Pancreas (tissue), 10 donors: ENCODE measurements at regions not wholly inside any gene's neighbourhood (a gene's known extent, or its start where the extent isn't known, plus 50 kb on each side); places are given as distances from the start of the nearest gene placed in this dataset.
A peak's percentile ranks its signal among the peaks of the same experiment; 100 is the strongest.
"Not testable (repeated sequence)": the region's sequence is repeated elsewhere in the genome, so short reads cannot be mapped to it uniquely, and the experiment has no call there.

ENCODE experiments used
- ATAC-seq, 4 donors: fragments of 200-7000 bp; cut with Tn5 transposase; one replicate each; pipeline versions ENCODE4 v1.8.0 to v1.9.1; 2020; ENCODE audit warnings: mild to moderate bottlenecking in 4 of 4, moderate library complexity in 4 of 4
- DNase-seq, 6 donors: peaks; one replicate each; pipeline ENCODE4 v3.0.0-alpha.2; 2020
- FAIRE-seq: peaks from 2 replicates; lab custom pipeline; 2012; peaks lifted over from hg19 to GRCh38; lab: Jason Lieb, UNC
- H3K27ac ChIP-seq, 4 donors: fragments of 200-600 bp; sonication (generic); 1 replicate in 3 of 4; 2 replicates in 1 of 4; pipeline versions ENCODE4 v1.5.0 to v1.8.0; 2020
- H3K27me3 ChIP-seq, 4 donors: fragments of 200-600 bp; one replicate each; pipeline ENCODE4 v1.8.0; 2021
- H3K36me3 ChIP-seq, 3 donors: fragments of 200-600 bp; sonication (generic) in 1 of 3; one replicate each; pipeline versions ENCODE4 v1.5.0 to v1.8.0; 2020 to 2021
- H3K4me1 ChIP-seq, 3 donors: fragments of 200-600 bp; one replicate each; pipeline ENCODE4 v1.8.0; 2021
- H3K4me3 ChIP-seq, 4 donors: fragments of 200-600 bp; sonication (generic) in 2 of 4; one replicate each; pipeline versions ENCODE4 v1.5.0 to v1.8.0; 2020 to 2021
- H3K9me3 ChIP-seq, 4 donors: fragments of 200-600 bp; one replicate each; pipeline ENCODE4 v1.8.0; 2021
- CTCF ChIP-seq, 4 donors: fragments of 200-600 bp; sonication (generic) in 3 of 4; IDR thresholded peaks; one replicate each; pipeline versions ENCODE4 v1.5.0 to v1.8.0; 2021; ENCODE audit warnings: antibody characterized with exemption in 4 of 4
- whole genome bisulfite sequencing, 2 donors: extraction: QIAGEN DNeasy Blood & Tissue Kit; methylation state at CpG; one replicate each; pipeline ENCODE4 v1.1.7; 2013; 5-methylcytosine and 5-hydroxymethylcytosine counted together
- intact Hi-C, 3 donors: fragments of 100-400 bp; cut with DNase I; formaldehyde crosslinking; loops; one replicate each; pipeline versions ENCODE4 v1.11.1 to v1.14.2; 2022
- donor health status: healthy with polysubstance abuse.
- donor health status: DM: no; HTN: no; CAD: no; lungs with moderate emphysema.
- donor health status: DM: no; HTN: no; CAD: no.
- donor health status: control.
- donor health status: control.
- donor health status: Bipolar disorder and iron deficiency.
- donor health status: DM: yes; HTN: yes; CAD: no.
- donor health status: DM: no; HTN: no; CAD: no.
- donor health status: DM: no; HTN: no; CAD: no.
- donor health status: DM: yes; HTN: yes; CAD: no.

- H3K4me3 ChIP-seq: no peak overlapping the region
- intact Hi-C loops: no loop called here
- no peak for DNase-seq
- no peak for FAIRE-seq
- TF ChIP-seq CTCF (IDR thresholded peaks at IDR 0.05): no peak
- H3K27ac ChIP-seq: no peak overlapping the region
- H3K4me1 ChIP-seq: no peaks in the 10 kb centered on the region
- no peaks in the 10 kb centered on the region for H3K9me3 ChIP-seq
- no peak for ATAC-seq
- 68% methylated on average over 2 of the region's 2 CpGs for WGBS, 2 donors
- no peaks in the 10 kb centered on the region for H3K27me3 ChIP-seq
- H3K36me3 ChIP-seq: no peaks in the 10 kb centered on the region
These were observed 900.1 kb upstream of the CITED2 start for GRCh38 chr6:140274548-140274947.

GRCh38 chr6:140271759-140272377 lies 897.4 kb upstream of the CITED2 start:
- H3K27ac ChIP-seq: no peak overlapping the region
- DNase-seq (no peak), FAIRE-seq (no peak), ATAC-seq (no peak)
- no peaks in the 10 kb centered on the region for H3K27me3 ChIP-seq
- no peak for TF ChIP-seq CTCF (IDR thresholded peaks at IDR 0.05)
- intact Hi-C loops: no loop called here
- H3K4me3 ChIP-seq: no peak overlapping the region
- 86 to 88% methylated on average over 2 of the region's 2 CpGs for WGBS, 2 donors
- no peaks in the 10 kb centered on the region for H3K4me1 ChIP-seq
- no peaks in the 10 kb centered on the region for H3K36me3 ChIP-seq
- H3K9me3 ChIP-seq: no peaks in the 10 kb centered on the region

GRCh38 chr6:140269591-140270165 lies 895.2 kb upstream of the CITED2 start:
- ATAC-seq: peak in 2 of 4 donors; percentile 18 to 34

GRCh38 chr6:140264431-140264830 lies 890.0 kb upstream of the CITED2 start:
- H3K9me3 ChIP-seq: no peaks in the 10 kb centered on the region
- intact Hi-C loops: no loop called here
- FAIRE-seq: no peak
- no peak overlapping the region for H3K27ac ChIP-seq
- H3K36me3 ChIP-seq: no peaks in the 10 kb centered on the region
- no peak overlapping the region for H3K4me3 ChIP-seq
- ATAC-seq: no peak
- no peaks in the 10 kb centered on the region for H3K27me3 ChIP-seq
- TF ChIP-seq CTCF (IDR thresholded peaks at IDR 0.05): no peak
- no peak for DNase-seq
- WGBS, 2 donors: 74 to 79% methylated on average over 3 of the region's 3 CpGs
- no peaks in the 10 kb centered on the region for H3K4me1 ChIP-seq

More at GRCh38 chr6:140269591-140270165, 895.2 kb upstream of the CITED2 start:
- intact Hi-C loops: no loop called here
- no peak overlapping the region for H3K4me3 ChIP-seq
- no peaks in the 10 kb centered on the region for H3K9me3 ChIP-seq
- no peaks in the 10 kb centered on the region for H3K4me1 ChIP-seq
- WGBS, 2 donors: 60 to 74% methylated on average over 2 of the region's 2 CpGs
- peak overlapping the region in 1 of 4 donors; percentile 17 for H3K27ac ChIP-seq
- TF ChIP-seq CTCF (IDR thresholded peaks at IDR 0.05): no peak
- FAIRE-seq: no peak
- no peaks in the 10 kb centered on the region for H3K27me3 ChIP-seq
- DNase-seq: no peak
- no peaks in the 10 kb centered on the region for H3K36me3 ChIP-seq

- FAIRE-seq, H3K4me3 ChIP-seq, DNase-seq, H3K9me3 ChIP-seq, H3K4me1 ChIP-seq, intact Hi-C loops, ATAC-seq, H3K27me3 ChIP-seq, H3K36me3 ChIP-seq, H3K27ac ChIP-seq: not testable (repeated sequence)
- 59 to 61% methylated on average over 4 of the region's 6 CpGs for WGBS, 2 donors
These were observed 883.9 kb upstream of the CITED2 start for GRCh38 chr6:140258302-140258701.
